ENCODE measurements at regions not wholly inside any gene's neighbourhood (a gene's known extent, or its start where the extent isn't known, plus 50 kb on each side); places are given as distances from the start of the nearest gene placed in this dataset.

DNA sequence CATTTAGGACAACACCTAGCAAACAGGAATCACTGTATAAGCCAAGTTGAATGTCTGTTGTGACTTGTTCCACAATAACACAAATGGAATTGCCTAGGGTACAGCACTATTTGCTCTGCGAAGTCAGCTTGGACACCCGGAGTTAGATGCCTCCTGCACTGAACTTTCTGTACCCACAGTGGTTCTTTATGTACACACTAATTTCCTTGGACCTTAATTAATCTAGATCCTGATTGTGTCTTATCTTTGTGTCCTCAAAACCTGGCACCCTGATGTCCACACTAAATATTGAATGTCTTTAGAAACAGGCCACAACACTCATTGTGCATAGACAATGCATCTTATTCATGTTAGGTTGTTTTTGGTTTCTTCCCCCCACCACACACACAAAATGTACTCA, 278.9 kb upstream of the NR2F2 start (continued):
- no peak for TF ChIP-seq EZH2phosphoT487 (IDR thresholded peaks at IDR 0.05; ENCODE audit: unreplicated experiment)

DNA sequence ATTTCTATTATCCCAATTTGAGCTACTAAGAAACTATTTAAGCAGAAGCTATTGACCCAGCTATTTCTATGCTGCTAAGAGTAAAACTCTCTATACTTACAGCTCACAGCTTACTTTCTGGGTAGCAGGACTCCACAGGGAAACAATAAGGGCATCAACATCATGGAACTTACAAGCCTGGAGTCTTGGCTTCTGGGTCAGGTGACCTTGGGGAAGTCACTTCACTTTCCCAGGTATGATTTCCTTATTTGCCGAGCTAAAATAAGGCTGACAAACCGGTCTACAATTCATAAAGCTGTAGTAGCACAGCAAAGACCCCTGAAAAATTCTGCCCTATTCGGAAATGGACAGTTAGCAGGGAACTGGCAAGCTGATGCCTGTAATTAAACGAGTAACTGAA, 278.3 kb upstream of the NR2F2 start:
- Histone ChIP-seq H3K36me3 (ENCODE audit: insufficient read depth) (no peaks in the 10 kb centered on the region), H3K9me2 (ENCODE audit: insufficient read depth) (no peaks in the 10 kb centered on the region), H2AFZ (no peak overlapping the region), H3K4me2 (peak overlapping the region; percentile 89), H3F3A (replicated peaks; ENCODE audit: low read depth) (peaks cover 5% of the 10 kb centered on the region; the same call in 1 of the 2 replicates), H3K4me3 (peak overlapping the region; percentile 61), H4K20me1 (replicated peaks; ENCODE audit: insufficient read depth) (0 out of 2 replicates have a peak, but pooled peaks cover 10% of the 10 kb centered on the region), H3K79me2 (replicated peaks; ENCODE audit: insufficient read depth) (no peaks in the 10 kb centered on the region), H3K4me1 (ENCODE audit: insufficient read depth) (peaks cover 19% of the 10 kb centered on the region), H3K27me3 (ENCODE audit: insufficient read depth) (peaks cover 99% of the 10 kb centered on the region), H3K27ac (ENCODE audit: low read depth) (no peak overlapping the region)
- Mint-ChIP-seq H3K27me3 (ENCODE audit: insufficient read depth, low read depth, poor library complexity) (peaks cover 68% of the 10 kb centered on the region), H3K4me1 (peaks cover 12% of the 10 kb centered on the region; the same call in 2 of the 3 replicates), H3K4me3 (peak overlapping the region; percentile 60), H3K27ac (no peak overlapping the region), H3K36me3 (ENCODE audit: low read depth) (no peaks in the 10 kb centered on the region), H3K9me3 (no peaks in the 10 kb centered on the region)
- DNase-seq (ENCODE audit: low spot score) (no peak), ATAC-seq (no peak)
- TF ChIP-seq STAT1 (IDR thresholded peaks at IDR 0.05; ENCODE audit: unreplicated experiment) (no peak), EZH2phosphoT487 (IDR thresholded peaks at IDR 0.05; ENCODE audit: unreplicated experiment) (no peak), ZNF331 (CRISPR knock-in tag; IDR thresholded peaks at IDR 0.05; ENCODE audit: low read depth) (no peak), EZH2 (IDR thresholded peaks at IDR 0.05; ENCODE audit: low read depth, unreplicated experiment) (no peak), POLR2AphosphoS5 (IDR thresholded peaks at IDR 0.05; ENCODE audit: low read depth) (no peak), CREB1 (CRISPR knock-in tag; IDR thresholded peaks at IDR 0.05; ENCODE audit: low read depth) (no peak), NANOG (IDR thresholded peaks at IDR 0.05; ENCODE audit: borderline replicate concordance) (no peak), JUNB (IDR thresholded peaks at IDR 0.05; ENCODE audit: unreplicated experiment) (no peak), ZNF114 (CRISPR knock-in tag; IDR thresholded peaks at IDR 0.05) (no peak)
- TF ChIP-seq, protein P1, sequence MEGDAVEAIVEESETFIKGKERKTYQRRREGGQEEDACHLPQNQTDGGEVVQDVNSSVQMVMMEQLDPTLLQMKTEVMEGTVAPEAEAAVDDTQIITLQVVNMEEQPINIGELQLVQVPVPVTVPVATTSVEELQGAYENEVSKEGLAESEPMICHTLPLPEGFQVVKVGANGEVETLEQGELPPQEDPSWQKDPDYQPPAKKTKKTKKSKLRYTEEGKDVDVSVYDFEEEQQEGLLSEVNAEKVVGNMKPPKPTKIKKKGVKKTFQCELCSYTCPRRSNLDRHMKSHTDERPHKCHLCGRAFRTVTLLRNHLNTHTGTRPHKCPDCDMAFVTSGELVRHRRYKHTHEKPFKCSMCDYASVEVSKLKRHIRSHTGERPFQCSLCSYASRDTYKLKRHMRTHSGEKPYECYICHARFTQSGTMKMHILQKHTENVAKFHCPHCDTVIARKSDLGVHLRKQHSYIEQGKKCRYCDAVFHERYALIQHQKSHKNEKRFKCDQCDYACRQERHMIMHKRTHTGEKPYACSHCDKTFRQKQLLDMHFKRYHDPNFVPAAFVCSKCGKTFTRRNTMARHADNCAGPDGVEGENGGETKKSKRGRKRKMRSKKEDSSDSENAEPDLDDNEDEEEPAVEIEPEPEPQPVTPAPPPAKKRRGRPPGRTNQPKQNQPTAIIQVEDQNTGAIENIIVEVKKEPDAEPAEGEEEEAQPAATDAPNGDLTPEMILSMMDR (conservative IDR thresholded peaks at IDR 0.05; ENCODE audit: low read depth in 2 of 2), result no peak
- TF ChIP-seq, protein P2, sequence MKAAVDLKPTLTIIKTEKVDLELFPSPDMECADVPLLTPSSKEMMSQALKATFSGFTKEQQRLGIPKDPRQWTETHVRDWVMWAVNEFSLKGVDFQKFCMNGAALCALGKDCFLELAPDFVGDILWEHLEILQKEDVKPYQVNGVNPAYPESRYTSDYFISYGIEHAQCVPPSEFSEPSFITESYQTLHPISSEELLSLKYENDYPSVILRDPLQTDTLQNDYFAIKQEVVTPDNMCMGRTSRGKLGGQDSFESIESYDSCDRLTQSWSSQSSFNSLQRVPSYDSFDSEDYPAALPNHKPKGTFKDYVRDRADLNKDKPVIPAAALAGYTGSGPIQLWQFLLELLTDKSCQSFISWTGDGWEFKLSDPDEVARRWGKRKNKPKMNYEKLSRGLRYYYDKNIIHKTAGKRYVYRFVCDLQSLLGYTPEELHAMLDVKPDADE (IDR thresholded peaks at IDR 0.05), result no peak
- TF ChIP-seq, protein P3, sequence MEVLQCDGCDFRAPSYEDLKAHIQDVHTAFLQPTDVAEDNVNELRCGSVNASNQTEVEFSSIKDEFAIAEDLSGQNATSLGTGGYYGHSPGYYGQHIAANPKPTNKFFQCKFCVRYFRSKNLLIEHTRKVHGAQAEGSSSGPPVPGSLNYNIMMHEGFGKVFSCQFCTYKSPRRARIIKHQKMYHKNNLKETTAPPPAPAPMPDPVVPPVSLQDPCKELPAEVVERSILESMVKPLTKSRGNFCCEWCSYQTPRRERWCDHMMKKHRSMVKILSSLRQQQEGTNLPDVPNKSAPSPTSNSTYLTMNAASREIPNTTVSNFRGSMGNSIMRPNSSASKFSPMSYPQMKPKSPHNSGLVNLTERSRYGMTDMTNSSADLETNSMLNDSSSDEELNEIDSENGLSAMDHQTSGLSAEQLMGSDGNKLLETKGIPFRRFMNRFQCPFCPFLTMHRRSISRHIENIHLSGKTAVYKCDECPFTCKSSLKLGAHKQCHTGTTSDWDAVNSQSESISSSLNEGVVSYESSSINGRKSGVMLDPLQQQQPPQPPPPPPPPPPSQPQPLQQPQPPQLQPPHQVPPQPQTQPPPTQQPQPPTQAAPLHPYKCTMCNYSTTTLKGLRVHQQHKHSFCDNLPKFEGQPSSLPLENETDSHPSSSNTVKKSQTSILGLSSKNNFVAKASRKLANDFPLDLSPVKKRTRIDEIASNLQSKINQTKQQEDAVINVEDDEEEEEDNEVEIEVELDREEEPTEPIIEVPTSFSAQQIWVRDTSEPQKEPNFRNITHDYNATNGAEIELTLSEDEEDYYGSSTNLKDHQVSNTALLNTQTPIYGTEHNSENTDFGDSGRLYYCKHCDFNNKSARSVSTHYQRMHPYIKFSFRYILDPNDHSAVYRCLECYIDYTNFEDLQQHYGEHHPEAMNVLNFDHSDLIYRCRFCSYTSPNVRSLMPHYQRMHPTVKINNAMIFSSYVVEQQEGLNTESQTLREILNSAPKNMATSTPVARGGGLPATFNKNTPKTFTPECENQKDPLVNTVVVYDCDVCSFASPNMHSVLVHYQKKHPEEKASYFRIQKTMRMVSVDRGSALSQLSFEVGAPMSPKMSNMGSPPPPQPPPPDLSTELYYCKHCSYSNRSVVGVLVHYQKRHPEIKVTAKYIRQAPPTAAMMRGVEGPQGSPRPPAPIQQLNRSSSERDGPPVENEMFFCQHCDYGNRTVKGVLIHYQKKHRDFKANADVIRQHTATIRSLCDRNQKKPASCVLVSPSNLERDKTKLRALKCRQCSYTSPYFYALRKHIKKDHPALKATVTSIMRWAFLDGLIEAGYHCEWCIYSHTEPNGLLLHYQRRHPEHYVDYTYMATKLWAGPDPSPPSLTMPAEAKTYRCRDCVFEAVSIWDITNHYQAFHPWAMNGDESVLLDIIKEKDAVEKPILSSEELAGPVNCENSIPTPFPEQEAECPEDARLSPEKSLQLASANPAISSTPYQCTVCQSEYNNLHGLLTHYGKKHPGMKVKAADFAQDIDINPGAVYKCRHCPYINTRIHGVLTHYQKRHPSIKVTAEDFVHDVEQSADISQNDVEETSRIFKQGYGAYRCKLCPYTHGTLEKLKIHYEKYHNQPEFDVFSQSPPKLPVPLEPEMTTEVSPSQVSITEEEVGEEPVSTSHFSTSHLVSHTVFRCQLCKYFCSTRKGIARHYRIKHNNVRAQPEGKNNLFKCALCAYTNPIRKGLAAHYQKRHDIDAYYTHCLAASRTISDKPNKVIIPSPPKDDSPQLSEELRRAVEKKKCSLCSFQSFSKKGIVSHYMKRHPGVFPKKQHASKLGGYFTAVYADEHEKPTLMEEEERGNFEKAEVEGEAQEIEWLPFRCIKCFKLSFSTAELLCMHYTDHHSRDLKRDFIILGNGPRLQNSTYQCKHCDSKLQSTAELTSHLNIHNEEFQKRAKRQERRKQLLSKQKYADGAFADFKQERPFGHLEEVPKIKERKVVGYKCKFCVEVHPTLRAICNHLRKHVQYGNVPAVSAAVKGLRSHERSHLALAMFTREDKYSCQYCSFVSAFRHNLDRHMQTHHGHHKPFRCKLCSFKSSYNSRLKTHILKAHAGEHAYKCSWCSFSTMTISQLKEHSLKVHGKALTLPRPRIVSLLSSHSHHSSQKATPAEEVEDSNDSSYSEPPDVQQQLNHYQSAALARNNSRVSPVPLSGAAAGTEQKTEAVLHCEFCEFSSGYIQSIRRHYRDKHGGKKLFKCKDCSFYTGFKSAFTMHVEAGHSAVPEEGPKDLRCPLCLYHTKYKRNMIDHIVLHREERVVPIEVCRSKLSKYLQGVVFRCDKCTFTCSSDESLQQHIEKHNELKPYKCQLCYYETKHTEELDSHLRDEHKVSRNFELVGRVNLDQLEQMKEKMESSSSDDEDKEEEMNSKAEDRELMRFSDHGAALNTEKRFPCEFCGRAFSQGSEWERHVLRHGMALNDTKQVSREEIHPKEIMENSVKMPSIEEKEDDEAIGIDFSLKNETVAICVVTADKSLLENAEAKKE (CRISPR knock-in tag; IDR thresholded peaks at IDR 0.05), result no peak
- TF ChIP-seq, protein P4, sequence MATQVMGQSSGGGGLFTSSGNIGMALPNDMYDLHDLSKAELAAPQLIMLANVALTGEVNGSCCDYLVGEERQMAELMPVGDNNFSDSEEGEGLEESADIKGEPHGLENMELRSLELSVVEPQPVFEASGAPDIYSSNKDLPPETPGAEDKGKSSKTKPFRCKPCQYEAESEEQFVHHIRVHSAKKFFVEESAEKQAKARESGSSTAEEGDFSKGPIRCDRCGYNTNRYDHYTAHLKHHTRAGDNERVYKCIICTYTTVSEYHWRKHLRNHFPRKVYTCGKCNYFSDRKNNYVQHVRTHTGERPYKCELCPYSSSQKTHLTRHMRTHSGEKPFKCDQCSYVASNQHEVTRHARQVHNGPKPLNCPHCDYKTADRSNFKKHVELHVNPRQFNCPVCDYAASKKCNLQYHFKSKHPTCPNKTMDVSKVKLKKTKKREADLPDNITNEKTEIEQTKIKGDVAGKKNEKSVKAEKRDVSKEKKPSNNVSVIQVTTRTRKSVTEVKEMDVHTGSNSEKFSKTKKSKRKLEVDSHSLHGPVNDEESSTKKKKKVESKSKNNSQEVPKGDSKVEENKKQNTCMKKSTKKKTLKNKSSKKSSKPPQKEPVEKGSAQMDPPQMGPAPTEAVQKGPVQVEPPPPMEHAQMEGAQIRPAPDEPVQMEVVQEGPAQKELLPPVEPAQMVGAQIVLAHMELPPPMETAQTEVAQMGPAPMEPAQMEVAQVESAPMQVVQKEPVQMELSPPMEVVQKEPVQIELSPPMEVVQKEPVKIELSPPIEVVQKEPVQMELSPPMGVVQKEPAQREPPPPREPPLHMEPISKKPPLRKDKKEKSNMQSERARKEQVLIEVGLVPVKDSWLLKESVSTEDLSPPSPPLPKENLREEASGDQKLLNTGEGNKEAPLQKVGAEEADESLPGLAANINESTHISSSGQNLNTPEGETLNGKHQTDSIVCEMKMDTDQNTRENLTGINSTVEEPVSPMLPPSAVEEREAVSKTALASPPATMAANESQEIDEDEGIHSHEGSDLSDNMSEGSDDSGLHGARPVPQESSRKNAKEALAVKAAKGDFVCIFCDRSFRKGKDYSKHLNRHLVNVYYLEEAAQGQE (IDR thresholded peaks at IDR 0.05; ENCODE audit: unreplicated experiment), result no peak
